ENCODE measurements at regions not wholly inside any gene's neighbourhood (a gene's known extent, or its start where the extent isn't known, plus 50 kb on each side); places are given as distances from the start of the nearest gene placed in this dataset.

DNA sequence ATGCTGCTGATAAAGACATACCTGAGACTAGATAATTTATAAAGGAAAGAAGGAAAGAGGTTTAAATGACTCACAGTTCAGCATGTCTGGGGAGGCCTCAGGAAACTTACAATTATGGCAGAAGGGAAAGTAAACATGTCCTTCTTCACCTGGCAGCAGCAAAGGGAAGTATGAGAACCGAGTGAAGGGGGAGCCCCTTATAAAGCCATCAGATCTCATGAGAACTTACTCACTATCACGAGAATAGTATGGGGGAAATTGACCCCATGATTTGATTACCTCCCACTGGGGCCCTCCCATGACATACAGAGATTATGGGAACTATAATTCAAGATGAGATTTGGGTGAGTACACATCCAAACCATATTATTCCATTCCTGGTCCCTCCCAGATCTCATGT is 154.4 kb downstream of the FASLG start:
- no peak for TF ChIP-seq EZH2phosphoT487 (conservative IDR thresholded peaks at IDR 0.05; ENCODE audit: low read length)
- TF ChIP-seq, protein P1, sequence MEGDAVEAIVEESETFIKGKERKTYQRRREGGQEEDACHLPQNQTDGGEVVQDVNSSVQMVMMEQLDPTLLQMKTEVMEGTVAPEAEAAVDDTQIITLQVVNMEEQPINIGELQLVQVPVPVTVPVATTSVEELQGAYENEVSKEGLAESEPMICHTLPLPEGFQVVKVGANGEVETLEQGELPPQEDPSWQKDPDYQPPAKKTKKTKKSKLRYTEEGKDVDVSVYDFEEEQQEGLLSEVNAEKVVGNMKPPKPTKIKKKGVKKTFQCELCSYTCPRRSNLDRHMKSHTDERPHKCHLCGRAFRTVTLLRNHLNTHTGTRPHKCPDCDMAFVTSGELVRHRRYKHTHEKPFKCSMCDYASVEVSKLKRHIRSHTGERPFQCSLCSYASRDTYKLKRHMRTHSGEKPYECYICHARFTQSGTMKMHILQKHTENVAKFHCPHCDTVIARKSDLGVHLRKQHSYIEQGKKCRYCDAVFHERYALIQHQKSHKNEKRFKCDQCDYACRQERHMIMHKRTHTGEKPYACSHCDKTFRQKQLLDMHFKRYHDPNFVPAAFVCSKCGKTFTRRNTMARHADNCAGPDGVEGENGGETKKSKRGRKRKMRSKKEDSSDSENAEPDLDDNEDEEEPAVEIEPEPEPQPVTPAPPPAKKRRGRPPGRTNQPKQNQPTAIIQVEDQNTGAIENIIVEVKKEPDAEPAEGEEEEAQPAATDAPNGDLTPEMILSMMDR (IDR thresholded peaks at IDR 0.05; ENCODE audit: insufficient read depth, low read length, poor library complexity, severe bottlenecking) = no peak
- Histone ChIP-seq H3K9ac (ENCODE audit: low read length) (no peak overlapping the region), H3K9me3 (ENCODE audit: insufficient read depth, low read length) (peaks cover 22% of the 10 kb centered on the region; the same call in 1 of the 2 replicates), H3K36me3 (ENCODE audit: low read length) (no peaks in the 10 kb centered on the region), H3F3A (ENCODE audit: insufficient read depth) (peaks cover 4% of the 10 kb centered on the region; the same call in 1 of the 2 replicates), H3K9me2 (replicated peaks; ENCODE audit: insufficient read depth, low read length) (no peaks in the 10 kb centered on the region), H3K27me3 (ENCODE audit: low read length) (no peaks in the 10 kb centered on the region), H3K4me2 (ENCODE audit: low read depth, low read length, poor library complexity, severe bottlenecking) (no peak overlapping the region), H3K27ac (ENCODE audit: low read depth, low read length) (no peak overlapping the region), H2AFZ (ENCODE audit: low read depth, low read length, severe bottlenecking) (no peak overlapping the region), H3K79me2 (ENCODE audit: insufficient read depth, low read length) (no peaks in the 10 kb centered on the region), H3K4me3 (ENCODE audit: insufficient read depth, low read length, poor library complexity, severe bottlenecking) (no peak overlapping the region), H4K20me1 (ENCODE audit: low read depth, low read length) (no peaks in the 10 kb centered on the region)

DNA sequence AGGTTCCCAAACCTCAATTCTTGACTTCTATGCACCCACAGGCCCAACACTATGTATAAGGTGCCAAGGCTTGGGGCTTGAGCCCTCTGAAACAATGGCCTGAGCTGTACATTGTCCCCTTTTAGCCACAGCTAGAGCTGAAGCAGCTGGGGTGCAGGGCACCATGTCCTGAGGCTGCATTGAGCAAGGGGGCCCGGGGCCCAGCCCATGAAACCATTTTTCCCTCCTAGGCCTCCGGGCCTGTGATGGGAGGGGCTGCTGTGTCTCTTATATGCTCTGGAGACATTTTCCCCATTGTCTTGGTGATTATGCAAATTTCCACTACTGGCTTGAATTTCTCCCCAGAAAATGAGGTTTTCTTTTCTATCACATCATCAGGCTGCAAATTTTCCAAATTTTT is 155.5 kb downstream of the FASLG start:
- Histone ChIP-seq H3K27ac (ENCODE audit: low read depth, low read length) (no peak overlapping the region), H3K79me2 (ENCODE audit: insufficient read depth, low read length) (no peaks in the 10 kb centered on the region), H4K20me1 (ENCODE audit: low read depth, low read length) (no peaks in the 10 kb centered on the region), H3K9me3 (ENCODE audit: insufficient read depth, low read length) (peaks cover 22% of the 10 kb centered on the region; the same call in 1 of the 2 replicates), H3K27me3 (ENCODE audit: low read length) (no peaks in the 10 kb centered on the region), H2AFZ (ENCODE audit: low read depth, low read length, severe bottlenecking) (no peak overlapping the region), H3K4me3 (ENCODE audit: insufficient read depth, low read length, poor library complexity, severe bottlenecking) (no peak overlapping the region), H3K4me2 (ENCODE audit: low read depth, low read length, poor library complexity, severe bottlenecking) (no peak overlapping the region), H3K9me2 (replicated peaks; ENCODE audit: insufficient read depth, low read length) (no peaks in the 10 kb centered on the region), H3K36me3 (ENCODE audit: low read length) (no peaks in the 10 kb centered on the region), H3K9ac (ENCODE audit: low read length) (no peak overlapping the region), H3F3A (ENCODE audit: insufficient read depth) (peaks cover 15% of the 10 kb centered on the region)
- TF ChIP-seq, protein P1 (IDR thresholded peaks at IDR 0.05; ENCODE audit: insufficient read depth, low read length, poor library complexity, severe bottlenecking) = no peak
- TF ChIP-seq EZH2phosphoT487 (conservative IDR thresholded peaks at IDR 0.05; ENCODE audit: low read length) = no peak

DNA sequence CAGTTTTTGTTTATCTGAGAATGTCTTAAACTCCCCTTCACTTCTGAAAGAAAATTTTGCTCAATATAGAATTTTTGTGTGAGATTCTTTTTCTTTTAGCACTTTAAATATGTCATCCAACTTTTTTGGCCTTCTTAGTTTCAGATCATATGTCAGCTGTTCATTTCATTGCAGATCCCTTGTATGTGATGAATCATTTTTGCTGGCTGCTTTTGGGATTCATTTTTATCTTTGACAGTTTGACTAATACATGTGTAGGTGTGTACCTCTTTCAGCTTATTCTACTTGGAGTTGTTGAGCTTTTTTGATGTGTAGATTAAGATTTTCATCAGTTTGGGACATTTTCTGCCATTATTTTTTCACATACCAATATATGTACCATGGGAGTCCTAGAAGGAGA is 156.8 kb downstream of the FASLG start:
- Histone ChIP-seq H3K4me3 (ENCODE audit: insufficient read depth, low read length, poor library complexity, severe bottlenecking) (no peak overlapping the region), H3K36me3 (ENCODE audit: low read length) (no peaks in the 10 kb centered on the region), H3K9ac (ENCODE audit: low read length) (no peak overlapping the region), H3K9me3 (ENCODE audit: insufficient read depth, low read length) (peaks cover 22% of the 10 kb centered on the region; the same call in 1 of the 2 replicates), H3F3A (ENCODE audit: insufficient read depth) (peaks cover 22% of the 10 kb centered on the region), H3K9me2 (replicated peaks; ENCODE audit: insufficient read depth, low read length) (no peaks in the 10 kb centered on the region), H3K27ac (ENCODE audit: low read depth, low read length) (no peak overlapping the region), H3K4me2 (ENCODE audit: low read depth, low read length, poor library complexity, severe bottlenecking) (no peak overlapping the region), H3K27me3 (ENCODE audit: low read length) (no peaks in the 10 kb centered on the region), H2AFZ (ENCODE audit: low read depth, low read length, severe bottlenecking) (no peak overlapping the region), H3K79me2 (ENCODE audit: insufficient read depth, low read length) (no peaks in the 10 kb centered on the region), H4K20me1 (ENCODE audit: low read depth, low read length) (no peaks in the 10 kb centered on the region)
- TF ChIP-seq, protein P1 (IDR thresholded peaks at IDR 0.05; ENCODE audit: insufficient read depth, low read length, poor library complexity, severe bottlenecking) = no peak
- TF ChIP-seq EZH2phosphoT487 (conservative IDR thresholded peaks at IDR 0.05; ENCODE audit: low read length) = no peak

All from SU-DHL-6 (cell line).